HCT116 (cell line): ENCODE measurements at regions not wholly inside any gene's neighbourhood (a gene's known extent, or its start where the extent isn't known, plus 50 kb on each side); places are given as distances from the start of the nearest gene placed in this dataset.

ENCODE experiments used
- ATAC-seq: fragments of 200-7000 bp; cut with Tn5 transposase; 2 replicates; pipeline ENCODE4 v1.9.1; 2020; ENCODE audit warnings: mild to moderate bottlenecking, moderate library complexity
- BruUV-seq: library from RNA; stranded (reverse); fragments of 400-500 nt; replicated peaks from 2 replicates; lab custom pipeline; 2021; lab: Mats Ljungman, UMichigan
- CTCF ChIA-PET: fragments of 300-600 bp; sonication (Branson Sonifier 250); formaldehyde crosslinking; loops from one replicate; lab custom pipeline; 2021; ENCODE audit warnings: antibody characterized with exemption; lab: Charles Lee
- POLR2A ChIA-PET: fragments of 300-600, 350-600 bp; sonication (Branson Sonifier 250); formaldehyde crosslinking; loops from one replicate; lab custom pipeline; 2021; ENCODE audit warnings: antibody characterized with exemption; lab: Charles Lee
- RAD21 ChIA-PET, 2 experiments: fragments of 300-600 bp; sonication (Branson Sonifier 250); formaldehyde crosslinking; loops; one replicate each; lab custom pipeline; 2023; ENCODE audit warnings: low total read pairs in 2 of 2; ENCODE audit not compliant: uncharacterized antibody in 2 of 2, unreplicated experiment in 2 of 2, low non-redundant PET in 1 of 2; lab: Charles Lee
- DNase-seq: peaks from one replicate; pipeline ENCODE4 v3.0.0-alpha.2; 2010; ENCODE audit warnings: low read depth, low spot score
- H2AFZ ChIP-seq: fragments of 200-600 bp; shearing (Covaris generic), sonication (generic); 2 replicates; pipeline ENCODE4 v1.6.1; 2017; ENCODE audit warnings: low read depth, mixed run types, mixed read lengths, antibody characterized with exemption, low read length; ENCODE audit not compliant: poor library complexity, severe bottlenecking
- H3K27ac ChIP-seq: 2 replicates; pipeline ENCODE4 v1.5.1; 2012; ENCODE audit warnings: low read depth, low read length
- H3K27me3 ChIP-seq: fragments of 200-600 bp; sonication (generic); 2 replicates; pipeline ENCODE4 v1.6.1; 2016; ENCODE audit warnings: mixed run types, low read length, mixed read lengths; ENCODE audit not compliant: insufficient read depth
- H3K36me3 ChIP-seq, 2 experiments: fragments of 200-500 bp in 1 of 2; fragments of 200-600 bp in 1 of 2; sonication (Bioruptor generic) in 1 of 2; sonication (generic) in 1 of 2; 2 replicates each; pipeline versions ENCODE4 v1.5.1 to v1.6.1; 2014 to 2016; ENCODE audit warnings: low read length in 2 of 2, inconsistent platforms in 1 of 2, mixed read lengths in 1 of 2, mixed run types in 1 of 2; ENCODE audit not compliant: insufficient read depth in 2 of 2, control insufficient read depth in 1 of 2
- H3K4me1 ChIP-seq, 2 experiments: fragments of 200-600 bp in 1 of 2; sonication (generic) in 1 of 2; 2 replicates each; pipeline versions ENCODE4 v1.5.1 to v1.6.1; 2012 to 2017; ENCODE audit warnings: low read length in 2 of 2, inconsistent platforms in 1 of 2, mild to moderate bottlenecking in 1 of 2, mixed read lengths in 1 of 2, mixed run types in 1 of 2, moderate library complexity in 1 of 2; ENCODE audit not compliant: insufficient read depth in 2 of 2, control insufficient read depth in 1 of 2
- H3K4me2 ChIP-seq: fragments of 200-600 bp; sonication (generic); 2 replicates; pipeline ENCODE4 v1.6.1; 2017; ENCODE audit warnings: mixed run types, low read length, mixed read lengths
- H3K4me3 ChIP-seq, 2 experiments: fragments of 200-600 bp in 1 of 2; sonication (generic) in 1 of 2; replicated peaks in 1 of 2; 2 replicates each; pipeline ENCODE4 v1.5.1; 2011 to 2016; ENCODE audit warnings: low read length in 2 of 2, control low read depth in 1 of 2, low read depth in 1 of 2, mild to moderate bottlenecking in 1 of 2, mixed read lengths in 1 of 2, mixed run types in 1 of 2
- H3K79me2 ChIP-seq: fragments of 200-600 bp; sonication (generic); 2 replicates; pipeline ENCODE4 v1.6.1; 2017; ENCODE audit warnings: mild to moderate bottlenecking, mixed run types, low read length, moderate library complexity, mixed read lengths; ENCODE audit not compliant: insufficient read depth
- H3K9ac ChIP-seq: fragments of 200-600 bp; sonication (generic); 2 replicates; pipeline ENCODE4 v1.6.1; 2016; ENCODE audit warnings: low read length, mixed read lengths
- H3K9me2 ChIP-seq: fragments of 200-600 bp; sonication (generic), shearing (Covaris generic); 2 replicates; pipeline ENCODE4 v1.6.1; 2017; ENCODE audit warnings: mixed run types, mild to moderate bottlenecking, moderate library complexity; ENCODE audit not compliant: insufficient read depth
- H3K9me3 ChIP-seq, 2 experiments: fragments of 200-500 bp in 1 of 2; fragments of 200-600 bp in 1 of 2; sonication (Bioruptor generic) in 1 of 2; sonication (generic) in 1 of 2; 2 replicates each; pipeline ENCODE4 v1.6.1; 2014 to 2017; ENCODE audit warnings: low read length in 2 of 2, mixed read lengths in 2 of 2, inconsistent platforms in 1 of 2, low read depth in 1 of 2, mild to moderate bottlenecking in 1 of 2, mixed run types in 1 of 2, moderate library complexity in 1 of 2; ENCODE audit not compliant: control insufficient read depth in 1 of 2, insufficient read depth in 1 of 2
- H4K20me1 ChIP-seq: fragments of 200-600 bp; sonication (generic), shearing (Covaris generic); 2 replicates; pipeline ENCODE4 v1.6.1; 2017; ENCODE audit warnings: mixed run types, mild to moderate bottlenecking, moderate library complexity; ENCODE audit not compliant: insufficient read depth
- CBX3 ChIP-seq: IDR thresholded peaks from 2 replicates; pipeline ENCODE4 v1.6.1; 2012; ENCODE audit warnings: low read depth
- CEBPB ChIP-seq: IDR thresholded peaks from 2 replicates; pipeline ENCODE4 v1.6.1; 2012; ENCODE audit warnings: low read depth
- EGR1 ChIP-seq: IDR thresholded peaks from 2 replicates; pipeline ENCODE4 v1.6.1; 2012; ENCODE audit warnings: low read depth
- ELF1 ChIP-seq: IDR thresholded peaks from 2 replicates; pipeline ENCODE4 v1.6.1; 2012; ENCODE audit warnings: low read depth, borderline replicate concordance
- EZH2 ChIP-seq: fragments of 200-600 bp; sonication (generic); IDR thresholded peaks from 2 replicates; pipeline ENCODE4 v1.6.1; 2017; ENCODE audit warnings: antibody characterized with exemption, mixed run types
- EZH2phosphoT487 ChIP-seq: fragments of 200-600 bp; IDR thresholded peaks from 2 replicates; pipeline ENCODE4 v1.6.1; 2018; ENCODE audit warnings: antibody characterized with exemption, borderline replicate concordance
- FOSL1 ChIP-seq: IDR thresholded peaks from 2 replicates; pipeline ENCODE4 v1.6.1; 2012; ENCODE audit warnings: low read depth
- POLR2A ChIP-seq: IDR thresholded peaks from 2 replicates; pipeline ENCODE4 v1.7.0; 2011; ENCODE audit warnings: borderline replicate concordance; ENCODE audit not compliant: insufficient read depth, insufficient read length; ENCODE audit errors: extremely low read depth
- POLR2AphosphoS5 ChIP-seq: IDR thresholded peaks from 2 replicates; pipeline ENCODE4 v1.6.1; 2011; ENCODE audit warnings: mild to moderate bottlenecking, low read depth, low read length, moderate library complexity
- RAD21 ChIP-seq: IDR thresholded peaks from 2 replicates; pipeline ENCODE4 v1.6.1; 2012; ENCODE audit warnings: low read depth, mild to moderate bottlenecking
- REST ChIP-seq: IDR thresholded peaks from 2 replicates; pipeline ENCODE4 v1.6.1; 2012; ENCODE audit warnings: low read depth
- SIN3A ChIP-seq: IDR thresholded peaks from 2 replicates; pipeline ENCODE4 v1.6.1; 2012; ENCODE audit warnings: low read depth
- SRF ChIP-seq: IDR thresholded peaks from 2 replicates; pipeline ENCODE4 v1.6.1; 2012; ENCODE audit warnings: low read depth
- YY1 ChIP-seq: IDR thresholded peaks from 2 replicates; pipeline ENCODE4 v1.6.1; 2011; ENCODE audit warnings: low read length, low read depth, moderate library complexity, mild to moderate bottlenecking; ENCODE audit not compliant: insufficient replicate concordance; ENCODE audit errors: extremely low read depth
- ZBTB33 ChIP-seq: IDR thresholded peaks from 2 replicates; pipeline ENCODE4 v1.6.1; 2011; ENCODE audit warnings: mild to moderate bottlenecking, low read length, moderate library complexity; ENCODE audit not compliant: insufficient replicate concordance; ENCODE audit errors: extremely low read depth
- ZFX ChIP-seq: fragments of 450-650 bp; IDR thresholded peaks from 2 replicates; pipeline ENCODE4 v1.6.1; 2017
- ZNF274 ChIP-seq: fragments of 200-500 bp; sonication (Bioruptor generic); IDR thresholded peaks from 2 replicates; pipeline ENCODE4 v1.6.1; 2014; ENCODE audit warnings: mild to moderate bottlenecking, low read depth, low read length, inconsistent platforms
- intact Hi-C: fragments of 100-400 bp; cut with micrococcal nuclease; formaldehyde crosslinking; loops from 2 replicates; pipeline ENCODE4 v1.10.0; 2022
- TF ChIP-seq, protein P1 (sequence below): IDR thresholded peaks from 2 replicates; pipeline ENCODE4 v1.6.1; 2012
- TF ChIP-seq, protein P2 (sequence below): IDR thresholded peaks from 2 replicates; pipeline ENCODE4 v1.6.1; 2012
- TF ChIP-seq, protein P3 (sequence below), 3 experiments: fragments of 200-600 bp in 1 of 3; sonication (generic) in 1 of 3; IDR thresholded peaks in 2 of 3; conservative IDR thresholded peaks in 1 of 3; 2 replicates each; pipeline ENCODE4 v1.5.1; 2012 to 2017; ENCODE audit warnings: low read depth in 2 of 3, low read length in 2 of 3, antibody characterized with exemption in 1 of 3, borderline replicate concordance in 1 of 3, control low read depth in 1 of 3, mild to moderate bottlenecking in 1 of 3, mixed read lengths in 1 of 3, mixed run types in 1 of 3, moderate library complexity in 1 of 3; ENCODE audit not compliant: insufficient read depth in 1 of 3

DNA sequence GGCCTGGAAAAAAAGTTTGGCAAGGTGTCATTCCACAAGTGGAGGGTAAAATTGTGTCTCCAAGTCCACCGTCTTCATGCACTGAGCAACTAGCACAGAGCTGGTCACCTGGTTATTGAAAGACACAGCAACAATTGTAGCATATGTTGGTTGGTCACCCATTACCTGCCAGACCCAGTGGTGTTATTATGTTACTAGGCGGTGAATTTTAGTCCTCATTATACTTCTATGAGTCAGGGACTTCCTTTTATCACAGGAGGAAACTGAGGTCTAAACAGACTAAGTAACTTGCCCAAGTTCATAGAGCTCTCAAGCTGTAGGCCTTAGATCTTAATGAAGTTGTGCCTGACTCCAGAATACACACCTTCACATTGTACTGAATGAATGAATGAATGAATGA lies 94.9 kb upstream of the VANGL1 start:
- intact Hi-C loops = loop anchor here (1.0 to 5.0 kb wide), 3 partner anchors 48 to 435 kb away; no protein-coding TSS in a partner anchor
- H3K4me3 ChIP-seq = no peak overlapping the region
- no peaks in the 10 kb centered on the region for H3K36me3 ChIP-seq
- no peaks in the 10 kb centered on the region for H3K9me2 ChIP-seq
- peak overlapping the region; percentile 78 for H3K4me2 ChIP-seq
- no peaks in the 10 kb centered on the region for H4K20me1 ChIP-seq
- no peak overlapping the region for H3K9ac ChIP-seq
- DNase-seq = no peak
- peaks cover 15 to 25% of the 10 kb centered on the region in 2 experiments for H3K4me1 ChIP-seq
- ChIA-PET CTCF (interaction anchor here (0.8 kb wide), 4 partner anchors 47 to 218 kb away, joined by 3 to 4 read pairs (median 3); no protein-coding TSS in a partner anchor), RAD21 (interaction anchor here in 1 of 2 experiments (0.9 kb wide), 1 partner anchor 49 kb away, joined by 3 read pairs; no protein-coding TSS in a partner anchor), POLR2A (no interaction called here)
- BruUV-seq = no TSS peak
- H3K27ac ChIP-seq = peak overlapping the region; percentile 64; the same call in 1 of the 2 replicates
- H2AFZ ChIP-seq = peak overlapping the region; percentile 42
- no peaks in the 10 kb centered on the region for H3K79me2 ChIP-seq
- no peaks in the 10 kb centered on the region for H3K27me3 ChIP-seq
- H3K9me3 ChIP-seq = no peaks in the 10 kb centered on the region
- TF ChIP-seq, protein P1, sequence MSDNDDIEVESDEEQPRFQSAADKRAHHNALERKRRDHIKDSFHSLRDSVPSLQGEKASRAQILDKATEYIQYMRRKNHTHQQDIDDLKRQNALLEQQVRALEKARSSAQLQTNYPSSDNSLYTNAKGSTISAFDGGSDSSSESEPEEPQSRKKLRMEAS = no peak
- TF ChIP-seq FOSL1 (no peak), ZFX (no peak), EZH2 (no peak), YY1 (no peak), SRF (no peak), ZNF274 (no peak), REST (no peak), EZH2phosphoT487 (no peak), EGR1 (no peak), ZBTB33 (no peak), POLR2A (no peak), CBX3 (no peak), CEBPB (no peak), SIN3A (no peak), ELF1 (no peak), POLR2AphosphoS5 (no peak), RAD21 (no peak)
- TF ChIP-seq, protein P2, sequence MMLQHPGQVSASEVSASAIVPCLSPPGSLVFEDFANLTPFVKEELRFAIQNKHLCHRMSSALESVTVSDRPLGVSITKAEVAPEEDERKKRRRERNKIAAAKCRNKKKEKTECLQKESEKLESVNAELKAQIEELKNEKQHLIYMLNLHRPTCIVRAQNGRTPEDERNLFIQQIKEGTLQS = no peak
- TF ChIP-seq, protein P3, sequence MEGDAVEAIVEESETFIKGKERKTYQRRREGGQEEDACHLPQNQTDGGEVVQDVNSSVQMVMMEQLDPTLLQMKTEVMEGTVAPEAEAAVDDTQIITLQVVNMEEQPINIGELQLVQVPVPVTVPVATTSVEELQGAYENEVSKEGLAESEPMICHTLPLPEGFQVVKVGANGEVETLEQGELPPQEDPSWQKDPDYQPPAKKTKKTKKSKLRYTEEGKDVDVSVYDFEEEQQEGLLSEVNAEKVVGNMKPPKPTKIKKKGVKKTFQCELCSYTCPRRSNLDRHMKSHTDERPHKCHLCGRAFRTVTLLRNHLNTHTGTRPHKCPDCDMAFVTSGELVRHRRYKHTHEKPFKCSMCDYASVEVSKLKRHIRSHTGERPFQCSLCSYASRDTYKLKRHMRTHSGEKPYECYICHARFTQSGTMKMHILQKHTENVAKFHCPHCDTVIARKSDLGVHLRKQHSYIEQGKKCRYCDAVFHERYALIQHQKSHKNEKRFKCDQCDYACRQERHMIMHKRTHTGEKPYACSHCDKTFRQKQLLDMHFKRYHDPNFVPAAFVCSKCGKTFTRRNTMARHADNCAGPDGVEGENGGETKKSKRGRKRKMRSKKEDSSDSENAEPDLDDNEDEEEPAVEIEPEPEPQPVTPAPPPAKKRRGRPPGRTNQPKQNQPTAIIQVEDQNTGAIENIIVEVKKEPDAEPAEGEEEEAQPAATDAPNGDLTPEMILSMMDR (IDR thresholded peaks at IDR 0.05 in 2 of 3, conservative IDR thresholded peaks at IDR 0.05 in 1 of 3; ENCODE audit: borderline replicate concordance in 1 of 3, insufficient read depth in 1 of 3, low read depth in 2 of 3, low read length in 2 of 3) = no peak
- no peak for ATAC-seq
